ENCODE measurements at regions not wholly inside any gene's neighbourhood (a gene's known extent, or its start where the extent isn't known, plus 50 kb on each side); places are given as distances from the start of the nearest gene placed in this dataset.

GRCh38 chr10:4061441-4061951 lies 276.5 kb upstream of the KLF6 start:
- no peak for DNase-seq

- no peak for DNase-seq
Measured at GRCh38 chr10:4059471-4060138, 274.6 kb upstream of the KLF6 start.

GRCh38 chr10:4058514-4059029 lies 273.6 kb upstream of the KLF6 start:
- no peak for DNase-seq

- no peak for DNase-seq
Measured at GRCh38 chr10:4057725-4058513, 272.9 kb upstream of the KLF6 start.

GRCh38 chr10:4057021-4057420 lies 272.0 kb upstream of the KLF6 start:
- DNase-seq: no peak

GRCh38 chr10:4054656-4055435 lies 269.8 kb upstream of the KLF6 start:
- DNase-seq: no peak

GRCh38 chr10:4053940-4054339 lies 268.9 kb upstream of the KLF6 start:
- DNase-seq: no peak

GRCh38 chr10:4051641-4052151 lies 266.7 kb upstream of the KLF6 start:
- DNase-seq: no peak

- no peak for DNase-seq
Measured at GRCh38 chr10:4051011-4051640, 266.1 kb upstream of the KLF6 start.

- DNase-seq: no peak
Measured at GRCh38 chr10:4050061-4050460, 265.1 kb upstream of the KLF6 start.

GRCh38 chr10:4049348-4049747 lies 264.3 kb upstream of the KLF6 start:
- DNase-seq: no peak

- DNase-seq: no peak
Measured at GRCh38 chr10:4048236-4048864, 263.3 kb upstream of the KLF6 start.

GRCh38 chr10:4046712-4047354 lies 261.8 kb upstream of the KLF6 start:
- DNase-seq: no peak

GRCh38 chr10:4046030-4046429 lies 261.0 kb upstream of the KLF6 start:
- DNase-seq: no peak

GRCh38 chr10:4043897-4044665 lies 259.1 kb upstream of the KLF6 start:
- no peak for DNase-seq

GRCh38 chr10:4041635-4042034 lies 256.6 kb upstream of the KLF6 start:
- DNase-seq: no peak

GRCh38 chr10:4038000-4038399 lies 253.0 kb upstream of the KLF6 start:
- no peak for DNase-seq

- no peak for DNase-seq
Measured at GRCh38 chr10:4035599-4035945, 250.6 kb upstream of the KLF6 start.

- no peak for DNase-seq
Measured at GRCh38 chr10:4034907-4035598, 250.0 kb upstream of the KLF6 start.

GRCh38 chr10:4033341-4033896 lies 248.4 kb upstream of the KLF6 start:
- DNase-seq: no peak

Data from activated naive CD4-positive, alpha-beta T cell (primary cell).